HepG2 (cell line): ENCODE measurements at regions not wholly inside any gene's neighbourhood (a gene's known extent, or its start where the extent isn't known, plus 50 kb on each side); places are given as distances from the start of the nearest gene placed in this dataset.

ENCODE experiments used
- ATAC-seq: fragments of 200-7000 bp; cut with Tn5 transposase; 3 replicates; pipeline ENCODE4 v1.9.1; 2020; ENCODE audit warnings: mild to moderate bottlenecking, moderate library complexity
- BruUV-seq: library from RNA; stranded (reverse); fragments of 400-500 nt; replicated peaks from 2 replicates; lab custom pipeline; 2021; lab: Mats Ljungman, UMichigan
- CTCF ChIA-PET: fragments of 300-600 bp; formaldehyde crosslinking; extraction: SDS; loops from one replicate; lab custom pipeline; 2021; ENCODE audit warnings: low total read pairs, inconsistent platforms, low intra/inter-chr PET ratio; lab: Yijun Ruan, JAX
- POLR2A ChIA-PET: fragments of 350-600 bp; sonication (Branson Sonifier 250); formaldehyde crosslinking; loops from one replicate; lab custom pipeline; 2020; ENCODE audit warnings: antibody characterized with exemption, inconsistent platforms; lab: Yijun Ruan, JAX
- DNase-seq: peaks from one replicate; pipeline ENCODE4 v3.0.0-alpha.2; 2015; ENCODE audit warnings: low spot score
- FAIRE-seq: peaks from 3 replicates; lab custom pipeline; 2011; peaks lifted over from hg19 to GRCh38; lab: Jason Lieb, UNC
- H2AFZ ChIP-seq: one replicate; pipeline ENCODE4 v1.6.1; 2011; ENCODE audit warnings: low read length, inconsistent platforms
- H3K27ac ChIP-seq: fragments of 300-600 bp; 3 replicates; pipeline ENCODE4 v1.8.0; 2011; ENCODE audit warnings: mixed run types, mild to moderate bottlenecking, mixed read lengths, low read length, inconsistent platforms; ENCODE audit not compliant: insufficient read depth; ENCODE audit errors: extremely low read length
- H3K27me3 ChIP-seq, 2 experiments: fragments of 200-600 bp in 1 of 2; 2 replicates in 1 of 2; 3 replicates in 1 of 2; pipeline versions ENCODE4 v1.6.0 to v1.8.0; 2011; ENCODE audit warnings: low read length in 2 of 2, mild to moderate bottlenecking in 2 of 2, moderate library complexity in 2 of 2, inconsistent platforms in 1 of 2; ENCODE audit not compliant: insufficient read depth in 2 of 2, control insufficient read depth in 1 of 2
- H3K36me3 ChIP-seq, 2 experiments: fragments of 200-600 bp in 1 of 2; replicated peaks in 1 of 2; 2 replicates in 1 of 2; 3 replicates in 1 of 2; pipeline versions ENCODE4 v1.5.1 to v1.8.0; 2011; ENCODE audit warnings: low read length in 2 of 2, inconsistent platforms in 1 of 2; ENCODE audit not compliant: insufficient read depth in 2 of 2, control insufficient read depth in 1 of 2
- H3K4me1 ChIP-seq: 2 replicates; pipeline ENCODE4 v1.5.1; 2012; ENCODE audit warnings: low read length, inconsistent platforms; ENCODE audit not compliant: insufficient read depth
- H3K4me2 ChIP-seq: 2 replicates; pipeline ENCODE4 v1.6.0; 2011; ENCODE audit warnings: low read depth, low read length, inconsistent platforms
- H3K4me3 ChIP-seq, 3 experiments: fragments of 200-600 bp in 1 of 3; sonication (generic), shearing (Covaris generic) in 1 of 3; replicated peaks in 1 of 3; 2 replicates each; pipeline ENCODE4 v1.5.1; 2011 to 2016; ENCODE audit warnings: low read length in 3 of 3, inconsistent platforms in 2 of 3, low read depth in 2 of 3, mild to moderate bottlenecking in 2 of 3, control low read depth in 1 of 3, mixed read lengths in 1 of 3; ENCODE audit not compliant: insufficient read depth in 1 of 3
- H3K79me2 ChIP-seq: one replicate; pipeline ENCODE4 v1.6.1; 2011; ENCODE audit warnings: low read length, inconsistent platforms; ENCODE audit not compliant: insufficient read depth
- H3K9ac ChIP-seq: 2 replicates; pipeline ENCODE4 v1.6.0; 2011; ENCODE audit warnings: mild to moderate bottlenecking, low read depth, low read length, inconsistent platforms; ENCODE audit not compliant: insufficient read depth
- H3K9me3 ChIP-seq: 2 replicates; pipeline ENCODE4 v1.5.1; 2012; ENCODE audit warnings: mild to moderate bottlenecking, low read length
- H4K20me1 ChIP-seq: 2 replicates; pipeline ENCODE4 v1.6.0; 2011; ENCODE audit warnings: inconsistent platforms, mild to moderate bottlenecking, low read length, moderate library complexity; ENCODE audit not compliant: insufficient read depth
- ARNT2 ChIP-seq: sonication (generic); formaldehyde crosslinking; IDR thresholded peaks from 2 replicates; pipeline ENCODE4 v1.8.0; 2022; ENCODE audit warnings: mild to moderate bottlenecking, low read depth, missing genetic modification reagents, moderate library complexity
- ATF7-NPFF ChIP-seq: sonication (generic); formaldehyde crosslinking; IDR thresholded peaks from 2 replicates; pipeline ENCODE4 v1.8.1; 2023; ENCODE audit warnings: mild to moderate bottlenecking, low read depth, missing genetic modification reagents, moderate library complexity
- FOXP1 ChIP-seq, 2 experiments: fragments of 450-650 bp in 1 of 2; IDR thresholded peaks; 2 replicates each; pipeline ENCODE4 v1.6.1; 2017 to 2018; ENCODE audit warnings: antibody characterized with exemption in 1 of 2
- GATAD1 ChIP-seq: IDR thresholded peaks from 2 replicates; pipeline ENCODE4 v1.6.1; 2016; ENCODE audit warnings: missing genetic modification reagents, missing compliant biosample characterization
- KMT2A ChIP-seq: sonication (generic); formaldehyde crosslinking; IDR thresholded peaks from 2 replicates; pipeline ENCODE4 v1.4.0; 2020; ENCODE audit warnings: missing genetic modification reagents
- MLLT10 ChIP-seq: sonication (generic); formaldehyde crosslinking; IDR thresholded peaks from 2 replicates; pipeline ENCODE4 v1.4.0; 2020; ENCODE audit warnings: missing genetic modification reagents
- MTF2 ChIP-seq: sonication (generic); formaldehyde crosslinking; IDR thresholded peaks from 2 replicates; pipeline ENCODE4 v1.5.0; 2020; ENCODE audit warnings: missing genetic modification reagents, borderline replicate concordance
- POLR2A ChIP-seq, 2 experiments: IDR thresholded peaks; 2 replicates each; pipeline ENCODE4 v1.6.1; 2011; ENCODE audit warnings: low read depth in 2 of 2, low read length in 2 of 2, mild to moderate bottlenecking in 1 of 2, moderate library complexity in 1 of 2; ENCODE audit not compliant: insufficient read depth in 1 of 2
- RAD21 ChIP-seq: fragments of 450-650 bp; formaldehyde crosslinking; IDR thresholded peaks from 2 replicates; pipeline ENCODE4 v1.5.0; 2020; ENCODE audit warnings: mild to moderate bottlenecking
- RARA ChIP-seq: IDR thresholded peaks from 2 replicates; pipeline ENCODE4 v1.6.1; 2016; ENCODE audit warnings: missing genetic modification reagents, missing compliant biosample characterization
- RELA ChIP-seq: sonication (generic); formaldehyde crosslinking; IDR thresholded peaks from 2 replicates; pipeline ENCODE4 v1.4.0; 2020; ENCODE audit warnings: missing genetic modification reagents
- ZNF180 ChIP-seq: sonication (generic); formaldehyde crosslinking; IDR thresholded peaks from 2 replicates; pipeline ENCODE4 v1.4.0; 2020; ENCODE audit warnings: low read depth, missing genetic modification reagents, borderline replicate concordance
- ZNF468 ChIP-seq: sonication (generic); formaldehyde crosslinking; IDR thresholded peaks from 2 replicates; pipeline ENCODE4 v1.8.0; 2022; ENCODE audit warnings: mild to moderate bottlenecking, moderate library complexity, missing genetic modification reagents
- ZNF672 ChIP-seq: sonication (generic); formaldehyde crosslinking; IDR thresholded peaks from 2 replicates; pipeline ENCODE4 v1.8.1; 2022; ENCODE audit warnings: missing genetic modification reagents
- ZNF850 ChIP-seq: sonication (generic); formaldehyde crosslinking; conservative IDR thresholded peaks from 2 replicates; pipeline ENCODE4 v1.9.0; 2021; ENCODE audit warnings: mild to moderate bottlenecking, missing genetic modification reagents
- ZSCAN20 ChIP-seq: sonication (generic); formaldehyde crosslinking; IDR thresholded peaks from 2 replicates; pipeline ENCODE4 v1.4.0; 2020; ENCODE audit warnings: missing genetic modification reagents, mild to moderate bottlenecking, borderline replicate concordance
- WGBS: methylation state at CpG from one replicate; pipeline ENCODE4 v1.1.6; 2017; ENCODE audit warnings: low lambda C conversion rate; 5-methylcytosine and 5-hydroxymethylcytosine counted together
- in situ Hi-C: cut with HindIII; loops from 2 replicates; pipeline ENCODE4 v1.10.0; 2017; ENCODE audit warnings: low pct_unique_long_range_greater_than_20kb; ENCODE audit not compliant: extremely low pct_ligation_motif_present
- intact Hi-C: fragments of 100-400 bp; cut with micrococcal nuclease; formaldehyde crosslinking; loops from one replicate; pipeline ENCODE4 v1.10.0; 2022; ENCODE audit not compliant: unreplicated experiment
- TF ChIP-seq, protein P1 (sequence below): sonication (generic); formaldehyde crosslinking; conservative IDR thresholded peaks from 2 replicates; pipeline ENCODE4 v1.4.0; 2020; ENCODE audit warnings: missing genetic modification reagents
- TF ChIP-seq, protein P2 (sequence below): sonication (generic); formaldehyde crosslinking; IDR thresholded peaks from 2 replicates; pipeline ENCODE4 v1.4.0; 2020; ENCODE audit warnings: mild to moderate bottlenecking, low read depth, missing genetic modification reagents
- TF ChIP-seq, protein P3 (sequence below): sonication (generic); formaldehyde crosslinking; IDR thresholded peaks from 2 replicates; pipeline ENCODE4 v1.5.0; 2020; ENCODE audit warnings: mild to moderate bottlenecking, low read depth, missing genetic modification reagents, borderline replicate concordance
- TF ChIP-seq, protein P4 (sequence below): sonication (generic); formaldehyde crosslinking; IDR thresholded peaks from 2 replicates; pipeline ENCODE4 v1.4.0; 2020; ENCODE audit warnings: low read depth, mild to moderate bottlenecking, missing genetic modification reagents

DNA sequence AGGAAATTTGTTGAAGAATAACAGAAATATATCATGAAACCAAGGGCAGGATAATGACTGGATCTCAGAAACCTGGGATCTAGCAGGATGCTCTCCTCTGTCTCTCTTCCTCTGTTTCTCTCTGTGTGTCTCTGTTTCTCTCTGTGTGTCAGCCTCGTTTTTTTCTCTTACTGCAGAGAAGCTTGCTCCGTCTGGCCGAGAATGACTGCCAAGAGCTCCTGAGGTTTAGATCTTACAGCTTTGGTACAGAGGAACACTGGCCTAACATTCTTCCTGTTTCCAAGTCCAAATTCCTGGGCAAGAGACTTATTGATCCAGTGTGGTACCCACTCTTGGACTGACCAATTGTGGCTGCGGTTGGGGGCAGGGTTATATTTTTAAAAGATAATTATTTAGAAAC lies 564.0 kb downstream of the XPNPEP1 start (continued):
- TF ChIP-seq, protein P1, sequence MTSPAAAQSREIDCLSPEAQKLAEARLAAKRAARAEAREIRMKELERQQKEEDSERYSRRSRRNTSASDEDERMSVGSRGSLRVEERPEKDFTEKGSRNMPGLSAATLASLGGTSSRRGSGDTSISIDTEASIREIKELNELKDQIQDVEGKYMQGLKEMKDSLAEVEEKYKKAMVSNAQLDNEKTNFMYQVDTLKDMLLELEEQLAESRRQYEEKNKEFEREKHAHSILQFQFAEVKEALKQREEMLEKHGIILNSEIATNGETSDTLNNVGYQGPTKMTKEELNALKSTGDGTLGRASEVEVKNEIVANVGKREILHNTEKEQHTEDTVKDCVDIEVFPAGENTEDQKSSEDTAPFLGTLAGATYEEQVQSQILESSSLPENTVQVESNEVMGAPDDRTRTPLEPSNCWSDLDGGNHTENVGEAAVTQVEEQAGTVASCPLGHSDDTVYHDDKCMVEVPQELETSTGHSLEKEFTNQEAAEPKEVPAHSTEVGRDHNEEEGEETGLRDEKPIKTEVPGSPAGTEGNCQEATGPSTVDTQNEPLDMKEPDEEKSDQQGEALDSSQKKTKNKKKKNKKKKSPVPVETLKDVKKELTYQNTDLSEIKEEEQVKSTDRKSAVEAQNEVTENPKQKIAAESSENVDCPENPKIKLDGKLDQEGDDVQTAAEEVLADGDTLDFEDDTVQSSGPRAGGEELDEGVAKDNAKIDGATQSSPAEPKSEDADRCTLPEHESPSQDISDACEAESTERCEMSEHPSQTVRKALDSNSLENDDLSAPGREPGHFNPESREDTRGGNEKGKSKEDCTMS (CRISPR knock-in tag): no peak
- TF ChIP-seq RAD21 (CRISPR knock-in tag): no peak
- no peak for TF ChIP-seq ARNT2 (CRISPR knock-in tag)
- TF ChIP-seq POLR2A (IDR thresholded peaks at IDR 0.05; ENCODE audit: insufficient read depth in 1 of 2, low read depth in 2 of 2, low read length in 2 of 2): no peak

DNA sequence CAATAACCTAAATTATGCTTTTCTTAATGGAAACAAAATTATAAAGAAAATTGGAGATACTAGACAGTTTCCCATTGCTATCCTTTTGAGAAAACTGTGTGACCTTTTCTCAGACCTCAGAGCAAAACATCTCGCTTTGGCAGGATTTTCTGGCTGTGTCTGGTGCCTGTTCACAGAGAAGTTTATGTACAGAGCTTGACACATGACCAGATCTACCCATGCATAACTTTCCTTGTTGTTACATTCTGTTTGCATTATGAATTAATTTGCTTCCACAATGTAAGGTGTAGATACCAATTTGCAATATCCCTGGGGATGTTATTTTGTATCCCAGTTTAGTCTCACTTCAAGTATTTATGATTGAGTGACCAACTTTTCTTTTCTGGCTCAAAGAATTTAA lies 565.0 kb downstream of the XPNPEP1 start:
- in situ Hi-C loops (no loop called here), intact Hi-C loops (no loop called here)
- Histone ChIP-seq H3K9me3 (no peaks in the 10 kb centered on the region), H3K4me1 (no peaks in the 10 kb centered on the region), H3K4me3 (no peak overlapping the region), H3K9ac (no peak overlapping the region), H3K4me2 (no peak overlapping the region), H3K27me3 (no peaks in the 10 kb centered on the region), H3K36me3 (no peaks in the 10 kb centered on the region), H4K20me1 (no peaks in the 10 kb centered on the region), H3K79me2 (no peaks in the 10 kb centered on the region), H3K27ac (no peak overlapping the region), H2AFZ (no peak overlapping the region)
- 0% methylated on average over 1 of the region's 1 CpG for WGBS
- FAIRE-seq (no peak), ATAC-seq (no peak), DNase-seq (no peak)
- ChIA-PET POLR2A (no interaction called here), CTCF (no interaction called here)
- no TSS peak for BruUV-seq
- TF ChIP-seq ZSCAN20 (CRISPR knock-in tag) (no peak), ZNF672 (no peak), GATAD1 (CRISPR knock-in tag) (no peak), RARA (no peak), MTF2 (CRISPR knock-in tag) (no peak), RELA (no peak), KMT2A (CRISPR knock-in tag) (no peak), MLLT10 (CRISPR knock-in tag) (no peak), ZNF850 (CRISPR knock-in tag) (no peak), FOXP1 (IDR thresholded peaks at IDR 0.05) (no peak), FOXP1 (CRISPR knock-in tag; IDR thresholded peaks at IDR 0.05) (no peak), ATF7-NPFF (CRISPR knock-in tag) (no peak), ZNF180 (CRISPR knock-in tag) (no peak), ZNF468 (CRISPR knock-in tag) (no peak)
- TF ChIP-seq, protein P2, sequence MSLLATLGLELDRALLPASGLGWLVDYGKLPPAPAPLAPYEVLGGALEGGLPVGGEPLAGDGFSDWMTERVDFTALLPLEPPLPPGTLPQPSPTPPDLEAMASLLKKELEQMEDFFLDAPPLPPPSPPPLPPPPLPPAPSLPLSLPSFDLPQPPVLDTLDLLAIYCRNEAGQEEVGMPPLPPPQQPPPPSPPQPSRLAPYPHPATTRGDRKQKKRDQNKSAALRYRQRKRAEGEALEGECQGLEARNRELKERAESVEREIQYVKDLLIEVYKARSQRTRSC: no peak
- TF ChIP-seq, protein P3, sequence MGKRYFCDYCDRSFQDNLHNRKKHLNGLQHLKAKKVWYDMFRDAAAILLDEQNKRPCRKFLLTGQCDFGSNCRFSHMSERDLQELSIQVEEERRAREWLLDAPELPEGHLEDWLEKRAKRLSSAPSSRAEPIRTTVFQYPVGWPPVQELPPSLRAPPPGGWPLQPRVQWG: no peak
- TF ChIP-seq, protein P4, sequence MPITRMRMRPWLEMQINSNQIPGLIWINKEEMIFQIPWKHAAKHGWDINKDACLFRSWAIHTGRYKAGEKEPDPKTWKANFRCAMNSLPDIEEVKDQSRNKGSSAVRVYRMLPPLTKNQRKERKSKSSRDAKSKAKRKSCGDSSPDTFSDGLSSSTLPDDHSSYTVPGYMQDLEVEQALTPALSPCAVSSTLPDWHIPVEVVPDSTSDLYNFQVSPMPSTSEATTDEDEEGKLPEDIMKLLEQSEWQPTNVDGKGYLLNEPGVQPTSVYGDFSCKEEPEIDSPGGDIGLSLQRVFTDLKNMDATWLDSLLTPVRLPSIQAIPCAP (CRISPR knock-in tag): no peak
